GM19035 (cell line): ENCODE measurements at regions not wholly inside any gene's neighbourhood (a gene's known extent, or its start where the extent isn't known, plus 50 kb on each side); places are given as distances from the start of the nearest gene placed in this dataset.

Source experiments
- ATAC-seq: cut with Tn5 transposase; IDR thresholded peaks from one replicate; pipeline ENCODE4 v1.9.1; 2021; ENCODE audit not compliant: unreplicated experiment

- ATAC-seq, result no peak
Measured at GRCh38 chr7:88515301-88515700, 208.6 kb upstream of the STEAP4 start.

- no peak for ATAC-seq
Measured at GRCh38 chr7:88509341-88509740, 202.6 kb upstream of the STEAP4 start.

DNA sequence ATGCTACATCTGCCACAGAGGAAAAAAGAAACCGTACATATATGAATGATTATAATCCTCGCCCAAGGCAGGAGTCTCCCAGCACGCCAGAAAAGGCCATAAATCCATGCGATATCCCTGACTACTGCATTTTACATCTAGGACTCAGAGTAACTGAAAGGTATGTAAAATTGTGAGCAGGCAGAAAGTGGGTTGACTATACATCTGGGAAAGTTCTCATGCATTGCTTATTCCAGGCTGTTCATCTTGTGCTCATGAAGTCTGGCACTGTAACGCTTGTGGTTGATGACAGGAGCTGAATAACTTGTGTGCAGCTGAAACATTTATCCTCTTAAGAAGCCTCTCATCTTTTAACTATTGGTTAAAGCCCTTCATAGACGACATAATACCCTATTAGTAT lies 193.4 kb upstream of the STEAP4 start:
- ATAC-seq, result no peak

GRCh38 chr7:88495881-88496725 lies 189.4 kb upstream of the STEAP4 start:
- no peak for ATAC-seq

GRCh38 chr7:88492153-88492552 lies 185.5 kb upstream of the STEAP4 start:
- ATAC-seq, result no peak

DNA sequence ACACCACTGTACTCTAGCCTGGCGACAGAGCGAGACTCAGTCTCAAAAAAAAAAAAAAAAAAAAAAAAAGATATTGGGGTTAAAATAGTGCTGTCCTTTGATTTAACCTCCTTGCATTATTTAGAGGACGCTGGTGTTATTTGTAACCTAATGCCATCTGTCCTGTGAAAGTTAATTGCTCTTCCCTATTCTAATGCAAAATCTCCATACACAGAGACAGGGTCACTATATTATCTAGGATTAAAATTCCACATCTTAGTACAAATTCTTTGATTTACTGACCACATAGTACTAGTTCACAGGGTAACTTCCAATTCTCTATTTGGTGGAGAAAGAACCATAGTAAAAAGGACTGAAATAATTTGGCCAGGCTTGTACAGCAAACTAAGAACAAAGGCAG lies 184.2 kb upstream of the STEAP4 start:
- no peak for ATAC-seq

DNA sequence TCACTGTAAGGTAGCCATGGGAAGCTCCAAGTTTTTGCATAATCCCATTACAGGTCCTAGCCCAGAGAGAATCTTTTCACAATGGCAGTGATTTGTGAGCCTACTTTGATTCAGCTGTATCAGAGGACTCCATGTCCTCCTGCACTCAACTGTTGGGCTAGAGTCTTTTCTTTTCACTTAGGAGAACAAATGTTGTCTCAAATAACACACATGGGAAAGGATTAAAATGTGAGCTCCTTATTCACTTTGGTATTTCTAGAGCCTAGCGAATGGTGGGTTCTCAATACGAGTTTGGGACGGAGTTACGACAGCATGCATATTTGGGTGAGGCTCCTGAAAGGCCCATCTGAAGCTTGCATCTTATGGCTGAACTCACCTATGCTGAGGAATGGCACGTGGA lies 183.5 kb upstream of the STEAP4 start:
- ATAC-seq, result no peak

DNA sequence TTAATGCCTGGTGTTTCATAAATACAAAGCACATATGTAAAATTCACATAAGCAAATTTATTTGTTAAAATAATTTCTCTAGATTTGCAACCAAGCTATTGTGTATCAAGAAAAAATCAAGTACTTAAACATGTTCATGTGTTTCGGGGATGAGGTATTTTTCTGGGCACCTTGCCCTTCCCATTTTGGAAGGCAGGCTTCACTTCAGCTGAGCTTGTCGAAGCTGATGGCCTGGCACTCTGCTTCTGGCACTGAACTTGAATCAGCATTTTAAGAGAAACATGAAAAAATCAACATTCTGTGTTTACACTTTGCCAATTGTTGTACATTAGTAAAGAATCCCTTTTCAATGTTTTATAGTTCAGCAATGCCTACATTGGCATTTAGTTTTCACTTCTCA lies 179.1 kb upstream of the STEAP4 start:
- ATAC-seq, result no peak

DNA sequence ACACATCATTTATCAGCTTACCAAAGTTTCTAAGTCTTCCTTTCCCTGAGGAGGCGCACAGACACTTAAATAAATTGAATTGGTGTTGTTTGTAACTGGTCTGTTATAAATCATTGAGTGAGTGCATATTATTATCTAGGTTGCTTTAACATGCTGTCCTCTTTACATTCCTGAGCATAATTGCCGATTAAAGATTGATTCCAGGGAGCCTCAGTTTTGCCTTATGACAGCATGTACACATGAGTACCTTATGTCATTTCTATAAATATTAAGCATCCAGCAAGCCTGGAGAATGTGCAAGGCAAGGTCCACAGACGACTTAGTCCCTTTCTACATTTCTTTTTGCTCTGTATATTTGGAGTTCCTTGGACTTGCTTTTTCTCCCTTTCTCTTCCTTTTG lies 177.9 kb upstream of the STEAP4 start:
- ATAC-seq, result no peak

- no peak for ATAC-seq
Measured at GRCh38 chr7:88480896-88481295, 174.2 kb upstream of the STEAP4 start.

- ATAC-seq, result no peak
Measured at GRCh38 chr7:88480271-88480670, 173.6 kb upstream of the STEAP4 start.

GRCh38 chr7:88477976-88478375 lies 171.3 kb upstream of the STEAP4 start:
- ATAC-seq, result no peak

DNA sequence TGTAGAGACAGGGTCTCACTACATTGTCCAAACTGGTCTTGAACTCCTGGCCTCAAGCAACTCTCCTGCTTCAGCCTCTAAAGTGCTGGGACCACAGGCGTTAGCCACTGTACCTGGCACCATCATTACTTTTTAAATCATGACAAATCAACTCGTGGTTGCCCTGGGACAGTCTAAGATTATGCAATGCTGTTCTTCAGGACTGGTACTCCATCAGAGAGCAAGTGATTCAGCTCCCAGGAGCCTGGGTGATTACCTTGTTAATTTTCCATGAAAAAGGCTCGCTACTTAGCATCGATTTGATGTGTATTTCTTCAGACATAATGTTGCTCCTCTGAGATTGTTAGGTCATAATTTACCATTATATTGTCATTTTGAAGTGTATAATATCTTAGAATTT lies 158.9 kb upstream of the STEAP4 start:
- no peak for ATAC-seq

DNA sequence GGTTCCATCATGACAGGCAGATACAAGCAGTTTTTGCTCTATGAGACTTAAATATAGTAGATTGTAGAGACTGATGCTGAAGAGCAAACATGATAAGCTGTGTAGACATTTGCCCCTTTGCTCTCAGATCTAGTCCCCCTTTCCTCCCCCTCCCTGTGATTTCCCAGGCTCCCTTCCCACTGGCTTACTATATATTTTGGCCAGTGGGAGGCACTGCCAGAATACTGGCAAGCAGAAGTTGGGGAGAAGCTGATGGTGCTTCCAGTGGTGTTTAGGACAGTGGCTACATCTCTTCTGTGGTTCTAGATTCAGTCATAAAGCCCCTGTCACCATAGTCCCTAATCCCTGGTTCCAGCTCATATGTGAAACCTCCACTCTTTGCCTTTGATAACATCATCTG lies 156.1 kb upstream of the STEAP4 start:
- ATAC-seq, result no peak

GRCh38 chr7:88460650-88461049 lies 154.0 kb upstream of the STEAP4 start:
- ATAC-seq, result no peak

GRCh38 chr7:88458946-88459345 lies 152.3 kb upstream of the STEAP4 start:
- no peak for ATAC-seq

GRCh38 chr7:88458279-88458678 lies 151.6 kb upstream of the STEAP4 start:
- no peak for ATAC-seq

GRCh38 chr7:88457320-88457719 lies 150.6 kb upstream of the STEAP4 start:
- ATAC-seq, result no peak

GRCh38 chr7:88456490-88456889 lies 149.8 kb upstream of the STEAP4 start:
- ATAC-seq, result no peak

GRCh38 chr7:88455696-88456095 lies 149.0 kb upstream of the STEAP4 start:
- ATAC-seq, result no peak

DNA sequence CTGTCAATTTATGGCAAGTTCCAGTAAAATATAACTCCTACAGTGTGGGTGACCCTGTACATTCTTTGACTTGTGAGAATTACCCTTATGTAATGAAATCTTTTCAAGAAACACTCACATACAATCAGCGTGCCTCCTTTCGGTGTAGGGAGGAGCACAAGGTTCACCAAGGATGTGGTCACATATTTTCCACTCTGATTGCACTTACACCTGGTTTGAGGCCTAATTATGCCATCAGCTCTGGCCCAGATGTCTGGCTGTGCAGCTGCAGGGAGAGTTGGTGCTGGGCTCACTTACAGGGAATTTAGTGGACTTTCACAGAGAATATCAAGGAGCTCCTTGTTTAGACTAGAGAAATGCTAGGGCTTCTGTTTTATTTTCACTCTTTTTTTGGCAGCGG lies 146.0 kb upstream of the STEAP4 start:
- ATAC-seq, result no peak

GRCh38 chr7:88450874-88451273 lies 144.2 kb upstream of the STEAP4 start:
- no peak for ATAC-seq

GRCh38 chr7:88449410-88449809 lies 142.7 kb upstream of the STEAP4 start:
- no peak for ATAC-seq
